ENCODE measurements at regions not wholly inside any gene's neighbourhood (a gene's known extent, or its start where the extent isn't known, plus 50 kb on each side); places are given as distances from the start of the nearest gene placed in this dataset.

DNA sequence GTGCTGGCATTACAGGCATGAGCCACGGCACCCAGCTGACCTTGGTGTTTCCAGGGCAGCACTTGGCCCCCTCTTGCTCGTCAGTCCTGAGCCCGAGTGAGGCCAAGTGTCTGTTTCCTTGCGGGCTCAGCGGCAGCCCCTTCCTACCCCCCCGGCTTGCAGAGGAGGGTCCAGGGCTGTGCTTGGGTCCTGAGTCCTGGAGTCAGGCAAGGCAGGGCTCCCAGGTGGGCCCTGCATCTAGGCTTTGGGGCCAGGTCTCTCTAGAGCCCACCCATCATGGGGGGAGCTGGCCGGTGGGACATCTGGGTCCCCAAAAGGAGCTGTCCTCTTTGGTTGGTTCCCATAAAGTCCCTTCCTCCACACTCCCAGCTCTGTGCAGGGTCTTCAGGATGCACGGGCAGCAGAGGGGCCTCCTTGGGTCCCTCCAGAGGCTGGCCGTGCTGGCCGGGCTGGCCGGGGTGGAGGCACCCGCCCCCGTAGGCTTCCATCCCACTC lies 63.7 kb upstream of the HPCAL1 start:
- TF ChIP-seq, protein P1, sequence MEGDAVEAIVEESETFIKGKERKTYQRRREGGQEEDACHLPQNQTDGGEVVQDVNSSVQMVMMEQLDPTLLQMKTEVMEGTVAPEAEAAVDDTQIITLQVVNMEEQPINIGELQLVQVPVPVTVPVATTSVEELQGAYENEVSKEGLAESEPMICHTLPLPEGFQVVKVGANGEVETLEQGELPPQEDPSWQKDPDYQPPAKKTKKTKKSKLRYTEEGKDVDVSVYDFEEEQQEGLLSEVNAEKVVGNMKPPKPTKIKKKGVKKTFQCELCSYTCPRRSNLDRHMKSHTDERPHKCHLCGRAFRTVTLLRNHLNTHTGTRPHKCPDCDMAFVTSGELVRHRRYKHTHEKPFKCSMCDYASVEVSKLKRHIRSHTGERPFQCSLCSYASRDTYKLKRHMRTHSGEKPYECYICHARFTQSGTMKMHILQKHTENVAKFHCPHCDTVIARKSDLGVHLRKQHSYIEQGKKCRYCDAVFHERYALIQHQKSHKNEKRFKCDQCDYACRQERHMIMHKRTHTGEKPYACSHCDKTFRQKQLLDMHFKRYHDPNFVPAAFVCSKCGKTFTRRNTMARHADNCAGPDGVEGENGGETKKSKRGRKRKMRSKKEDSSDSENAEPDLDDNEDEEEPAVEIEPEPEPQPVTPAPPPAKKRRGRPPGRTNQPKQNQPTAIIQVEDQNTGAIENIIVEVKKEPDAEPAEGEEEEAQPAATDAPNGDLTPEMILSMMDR (IDR thresholded peaks at IDR 0.05; ENCODE audit: insufficient read depth, low read length, missing control alignments): no peak
- no peak overlapping the region for H3K4me3 ChIP-seq (ENCODE audit: low read depth, low read length)
- POLR2A ChIA-PET: no interaction called here
- CTCF ChIA-PET: no interaction called here
- DNase-seq (ENCODE audit: low read depth, low spot score): no peak

DNA sequence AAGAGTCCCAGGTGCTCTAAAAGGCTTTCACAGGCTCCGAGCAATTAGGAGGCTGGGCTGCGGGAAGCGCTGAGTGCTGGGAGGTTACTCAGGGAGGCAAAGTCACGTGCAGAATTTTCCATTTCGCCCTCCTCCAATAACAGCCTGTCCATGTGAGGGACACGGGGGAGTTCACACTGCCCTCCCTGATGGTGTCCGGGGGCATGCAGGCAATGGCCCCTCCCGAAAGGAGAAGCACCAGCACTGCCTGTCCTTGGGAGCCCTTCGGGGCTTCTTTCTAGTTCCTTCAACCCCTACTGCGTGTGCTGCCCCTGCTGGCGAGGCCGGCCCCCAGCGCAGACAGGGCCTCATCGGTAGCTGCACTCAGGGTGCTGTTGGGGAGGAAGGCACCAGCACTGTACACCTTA lies 63.1 kb upstream of the HPCAL1 start:
- DNase-seq (ENCODE audit: low read depth, low spot score): no peak
- CTCF ChIA-PET: no interaction called here
- POLR2A ChIA-PET: no interaction called here
- TF ChIP-seq, protein P1 (IDR thresholded peaks at IDR 0.05; ENCODE audit: insufficient read depth, low read length, missing control alignments): no peak
- no peak overlapping the region for H3K4me3 ChIP-seq (ENCODE audit: low read depth, low read length)

DNA sequence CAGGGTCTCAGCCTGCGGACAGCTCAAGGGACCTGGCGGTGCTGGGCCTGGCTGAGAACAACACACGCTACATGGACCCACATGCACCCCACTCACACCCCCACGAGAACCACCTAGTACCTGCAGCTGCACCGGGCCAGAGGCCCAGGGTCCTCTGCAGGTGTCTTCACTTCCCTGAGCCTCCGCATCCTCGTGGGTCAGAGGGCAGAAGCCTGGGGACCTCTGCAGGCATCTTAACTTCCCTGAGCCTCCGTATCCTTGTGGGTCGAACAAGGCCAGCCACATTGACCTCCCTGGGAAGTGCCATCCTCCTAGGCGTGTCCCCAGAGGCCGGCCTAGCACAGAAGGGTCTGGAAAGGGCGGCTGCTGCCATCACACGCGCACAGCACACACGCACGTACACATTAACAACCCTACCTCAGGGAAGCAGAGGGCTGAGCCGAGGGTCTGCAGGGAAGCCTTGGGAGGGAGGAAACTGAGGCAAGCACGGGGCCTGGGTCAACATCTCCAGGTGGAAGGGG lies 62.5 kb upstream of the HPCAL1 start:
- ChIA-PET CTCF (no interaction called here), POLR2A (no interaction called here)
- no peak overlapping the region for H3K4me3 ChIP-seq (ENCODE audit: low read depth, low read length)
- TF ChIP-seq, protein P1 (IDR thresholded peaks at IDR 0.05; ENCODE audit: insufficient read depth, low read length, missing control alignments): no peak
- no peak for DNase-seq (ENCODE audit: low read depth, low spot score)

DNA sequence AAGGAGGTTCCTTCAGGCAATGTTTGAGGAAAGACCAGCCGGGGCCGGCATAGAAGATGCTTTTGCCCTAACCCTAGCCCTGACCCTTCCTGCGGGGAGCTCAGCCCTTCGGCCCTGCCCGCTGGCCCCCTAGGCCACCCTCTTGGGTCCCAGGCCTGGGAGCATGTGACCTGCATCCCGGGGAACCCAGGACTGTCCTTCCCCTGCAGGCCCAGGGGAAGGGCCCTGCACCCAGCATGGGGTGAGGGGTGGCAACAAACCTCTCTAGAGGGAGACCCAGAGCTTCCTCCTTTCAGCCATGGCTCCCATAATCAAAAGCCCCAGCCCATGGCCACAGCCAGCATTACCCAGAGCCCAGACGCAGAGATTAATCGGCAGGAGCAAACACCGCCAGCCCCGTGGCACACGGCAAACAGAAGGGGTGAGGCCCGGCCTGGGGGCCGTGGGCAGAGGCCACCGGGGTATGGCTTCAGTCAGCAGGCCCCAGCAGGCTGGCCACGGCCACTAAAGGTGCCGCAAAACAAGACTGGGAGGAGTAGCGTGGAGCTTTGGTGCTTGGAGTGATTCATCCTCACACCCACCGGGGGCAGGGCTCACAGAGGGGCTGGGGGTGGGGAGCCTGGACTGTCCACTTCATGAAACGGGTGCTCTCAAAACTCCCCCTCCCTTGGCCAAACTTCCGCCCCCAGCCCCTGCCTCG lies 61.6 kb upstream of the HPCAL1 start:
- CTCF ChIA-PET: no interaction called here
- POLR2A ChIA-PET: no interaction called here
- no peak overlapping the region for H3K4me3 ChIP-seq (ENCODE audit: low read depth, low read length)
- DNase-seq (ENCODE audit: low read depth, low spot score): no peak
- TF ChIP-seq, protein P1 (IDR thresholded peaks at IDR 0.05; ENCODE audit: insufficient read depth, low read length, missing control alignments): no peak

DNA sequence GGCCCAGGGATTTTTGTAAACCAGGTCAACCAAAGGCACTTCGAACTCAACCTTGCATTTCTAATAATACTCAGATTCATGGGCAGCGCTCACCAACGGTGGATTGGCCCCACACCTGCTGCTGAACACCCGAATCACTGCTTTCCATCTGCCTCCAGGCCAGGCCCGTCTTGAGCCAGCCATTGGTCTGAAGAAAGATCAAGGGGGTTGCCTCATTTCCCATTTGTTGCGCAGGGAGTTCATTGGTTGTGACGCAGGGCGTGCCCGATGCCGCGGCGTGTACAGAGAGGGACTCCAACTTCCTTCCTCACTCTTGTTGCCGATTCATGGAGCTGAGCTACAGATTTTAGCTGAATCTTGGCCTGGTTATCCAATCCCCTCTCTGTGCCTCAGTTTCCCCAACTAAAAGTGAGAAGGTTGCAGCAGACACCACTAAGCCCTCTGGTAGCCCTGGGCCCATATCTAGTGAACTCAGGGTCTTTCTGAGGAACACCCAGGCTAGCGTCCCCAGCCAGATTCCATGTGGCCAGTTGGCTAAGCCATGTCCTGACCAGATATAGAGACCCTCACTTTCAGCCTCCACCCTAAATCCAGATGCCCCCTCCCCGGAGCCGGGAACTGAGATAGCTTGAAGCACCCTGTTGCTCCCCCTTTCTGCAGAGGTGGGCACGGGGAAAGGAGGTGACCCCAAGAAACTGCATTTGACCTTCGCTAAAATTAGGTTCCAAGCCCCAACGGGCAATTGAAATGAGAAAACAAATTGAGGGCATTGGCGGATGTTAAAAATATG lies 60.9 kb upstream of the HPCAL1 start:
- DNase-seq (ENCODE audit: low read depth, low spot score): no peak
- ChIA-PET POLR2A (no interaction called here), CTCF (no interaction called here)
- TF ChIP-seq, protein P1 (IDR thresholded peaks at IDR 0.05; ENCODE audit: insufficient read depth, low read length, missing control alignments): no peak
- no peak overlapping the region for H3K4me3 ChIP-seq (ENCODE audit: low read depth, low read length)

DNA sequence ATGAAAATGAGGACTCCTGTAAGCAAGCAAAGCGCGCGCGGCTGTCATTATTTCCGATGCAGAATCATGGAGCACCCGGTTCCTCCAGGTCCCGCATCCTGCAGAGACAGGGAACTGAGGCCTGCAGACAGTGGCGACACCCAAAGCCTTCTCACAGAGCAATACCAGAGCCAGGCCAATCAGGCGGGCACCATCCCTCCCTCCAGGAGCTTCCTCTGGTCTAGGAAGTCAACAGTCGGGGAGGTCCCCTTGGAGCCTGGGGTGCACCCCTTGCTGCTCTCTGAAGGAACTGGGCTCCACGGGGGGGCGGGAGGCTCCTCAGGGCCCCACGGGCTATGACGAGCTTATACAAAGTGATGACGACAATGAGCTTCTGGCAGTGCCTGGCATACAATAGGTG lies 60.3 kb upstream of the HPCAL1 start:
- ChIA-PET CTCF (no interaction called here), POLR2A (no interaction called here)
- TF ChIP-seq, protein P1 (IDR thresholded peaks at IDR 0.05; ENCODE audit: insufficient read depth, low read length, missing control alignments): no peak
- H3K4me3 ChIP-seq (ENCODE audit: low read depth, low read length): no peak overlapping the region
- DNase-seq (ENCODE audit: low read depth, low spot score): no peak
